HL-60 (cell line): ENCODE measurements at regions not wholly inside any gene's neighbourhood (a gene's known extent, or its start where the extent isn't known, plus 50 kb on each side); places are given as distances from the start of the nearest gene placed in this dataset.

Source experiments
- DNase-seq, 2 experiments: peaks; one replicate each; pipeline ENCODE4 v3.0.0-alpha.2; 2010 to 2020; ENCODE audit warnings: low read depth in 1 of 2, low spot score in 1 of 2
- H3K27ac ChIP-seq: fragments of 250-450 bp; sonication (Bioruptor Pico); replicated peaks from 2 replicates; pipeline ENCODE4 v1.5.1; 2020; ENCODE audit warnings: mild to moderate bottlenecking, moderate library complexity
- H3K27me3 ChIP-seq: fragments of 250-450 bp; sonication (Bioruptor Pico); 2 replicates; pipeline ENCODE4 v1.5.1; 2021; ENCODE audit warnings: mild to moderate bottlenecking, moderate library complexity; ENCODE audit not compliant: insufficient read depth, poor library complexity, severe bottlenecking
- H3K4me3 ChIP-seq: replicated peaks from 2 replicates; pipeline ENCODE4 v1.5.1; 2011; ENCODE audit warnings: mild to moderate bottlenecking, control low read depth, low read length; ENCODE audit not compliant: insufficient read depth
- CTCF ChIP-seq: IDR thresholded peaks from one replicate; pipeline ENCODE4 v1.5.1; 2011; ENCODE audit warnings: low read length, control low read depth, inconsistent platforms; ENCODE audit not compliant: insufficient read depth
- GABPA ChIP-seq: IDR thresholded peaks from 2 replicates; pipeline ENCODE4 v1.6.1; 2012; ENCODE audit warnings: low read depth
- POLR2AphosphoS5 ChIP-seq: IDR thresholded peaks from 2 replicates; pipeline ENCODE4 v1.6.1; 2012; ENCODE audit warnings: low read depth
- REST ChIP-seq: IDR thresholded peaks from 2 replicates; pipeline ENCODE4 v1.6.1; 2012; ENCODE audit warnings: low read depth; ENCODE audit not compliant: insufficient replicate concordance
- SPI1 ChIP-seq: IDR thresholded peaks from 2 replicates; pipeline ENCODE4 v1.6.1; 2012; ENCODE audit warnings: low read depth, mild to moderate bottlenecking, borderline replicate concordance

GRCh38 chr20:37600486-37600885, 72.8 kb upstream of the BLCAP start:
- Histone ChIP-seq H3K4me3 (no peak overlapping the region), H3K27me3 (peaks cover 16% of the 10 kb centered on the region), H3K27ac (no peak overlapping the region)
- DNase-seq: no peak
- TF ChIP-seq REST (no peak), SPI1 (no peak), POLR2AphosphoS5 (no peak), GABPA (no peak), CTCF (no peak)

DNA sequence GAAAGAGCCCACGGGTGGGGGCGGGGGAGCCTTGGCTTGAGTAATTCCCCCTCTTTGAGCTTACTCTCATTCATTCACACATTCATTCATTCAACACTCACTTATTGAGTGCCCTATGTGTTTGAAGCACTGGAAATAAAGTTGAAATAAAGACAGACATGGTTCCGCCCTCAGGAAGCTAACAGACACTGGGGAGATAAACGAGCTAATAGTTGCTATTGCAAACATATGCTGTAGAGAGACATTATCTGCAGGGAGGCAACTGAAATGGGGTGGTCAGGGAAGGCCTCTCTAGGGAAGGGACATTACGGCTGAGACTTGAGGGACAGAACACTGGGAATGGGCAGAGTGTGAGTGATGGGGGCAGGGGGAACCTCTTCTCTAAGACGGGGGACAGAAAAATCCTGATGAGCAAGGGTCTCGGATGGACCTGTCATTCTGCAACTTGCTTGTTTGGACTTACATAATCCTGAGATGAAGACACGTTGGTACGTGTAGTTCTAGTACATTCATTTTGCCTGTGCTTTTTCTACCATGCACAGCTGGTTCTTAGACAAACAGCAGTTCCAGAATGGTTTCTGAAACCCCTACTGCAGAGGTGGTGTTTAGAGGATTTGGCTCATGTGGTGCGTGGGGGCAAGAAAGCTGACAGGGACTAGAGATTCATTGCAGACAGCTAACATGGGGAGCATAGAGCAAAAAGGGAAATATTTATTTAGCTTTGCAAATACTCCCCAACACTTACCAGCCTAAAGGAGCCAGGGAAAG, 71.1 kb upstream of the BLCAP start:
- TF ChIP-seq GABPA: no peak
- TF ChIP-seq POLR2AphosphoS5: no peak
- no peak for TF ChIP-seq CTCF
- no peak for TF ChIP-seq REST
- TF ChIP-seq SPI1: no peak
- peaks cover 16% of the 10 kb centered on the region for H3K27me3 ChIP-seq
- H3K27ac ChIP-seq: no peak overlapping the region
- H3K4me3 ChIP-seq: no peak overlapping the region
- DNase-seq: no peak

GRCh38 chr20:37598100-37598543, 70.4 kb upstream of the BLCAP start:
- Histone ChIP-seq H3K27me3 (peaks cover 16% of the 10 kb centered on the region), H3K4me3 (no peak overlapping the region), H3K27ac (no peak overlapping the region)
- no peak for DNase-seq
- TF ChIP-seq SPI1: no peak
- TF ChIP-seq GABPA: no peak
- no peak for TF ChIP-seq CTCF
- no peak for TF ChIP-seq REST
- no peak for TF ChIP-seq POLR2AphosphoS5
